MM.1S (cell line): ENCODE measurements at regions not wholly inside any gene's neighbourhood (a gene's known extent, or its start where the extent isn't known, plus 50 kb on each side); places are given as distances from the start of the nearest gene placed in this dataset.

Experiments used
- CTCF ChIP-seq: fragments of 300-600 bp; sonication (generic); IDR thresholded peaks from 2 replicates; pipeline ENCODE4 v1.5.1; 2016; ENCODE audit warnings: antibody characterized with exemption, low read length, mixed read lengths
- EZH2 ChIP-seq: fragments of 300-600 bp; sonication (generic); optimal IDR thresholded peaks from 2 replicates; pipeline ENCODE3; 2017; ENCODE audit warnings: low read depth, mild to moderate bottlenecking, antibody characterized with exemption, low read length, mixed read lengths

DNA sequence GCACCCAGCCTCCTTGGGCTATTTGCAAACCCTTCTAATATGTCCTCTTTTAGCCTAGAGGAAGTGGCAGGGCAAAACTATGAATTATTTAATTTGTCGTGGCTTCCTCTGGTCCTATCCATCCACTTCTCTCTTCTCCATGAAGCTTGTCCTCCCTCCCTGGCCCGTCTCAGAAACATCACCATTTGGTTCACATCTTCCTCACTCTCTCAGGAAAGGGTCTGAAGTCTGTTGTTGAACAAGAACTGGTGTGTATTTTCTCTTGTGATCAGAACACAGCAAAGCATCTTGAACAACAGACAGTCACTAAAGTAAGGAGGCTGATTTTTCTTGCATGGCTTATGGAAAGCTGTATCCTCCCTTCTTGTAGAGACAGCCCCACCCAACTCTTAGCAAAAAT, 550.1 kb upstream of the NRP1 start:
- TF ChIP-seq EZH2 (no peak), CTCF (no peak)
